Esophagus squamous epithelium (tissue), 4 donors: ENCODE measurements at regions not wholly inside any gene's neighbourhood (a gene's known extent, or its start where the extent isn't known, plus 50 kb on each side); places are given as distances from the start of the nearest gene placed in this dataset.

Experiments used
- CTCF ChIP-seq, 6 experiments: fragments of 450-650 bp in 4 of 6; fragments of 200-600 bp in 2 of 6; sonication (generic) in 2 of 6; IDR thresholded peaks; one replicate each; pipeline ENCODE4 v1.5.1; 2016 to 2019; ENCODE audit warnings: antibody characterized with exemption in 6 of 6, mild to moderate bottlenecking in 4 of 6, moderate library complexity in 4 of 6
- POLR2A ChIP-seq, 4 donors: fragments of 450-650 bp; IDR thresholded peaks; one replicate each; pipeline ENCODE4 v1.6.1; 2017; ENCODE audit warnings: antibody characterized with exemption in 4 of 4, mild to moderate bottlenecking in 4 of 4, moderate library complexity in 3 of 4

- no peak for TF ChIP-seq CTCF (IDR thresholded peaks at IDR 0.05)
- TF ChIP-seq POLR2A (IDR thresholded peaks at IDR 0.05), result no peak
These were observed 92.5 kb downstream of the C11orf87 start for GRCh38 chr11:109514313-109515018.
